ENCODE measurements at regions not wholly inside any gene's neighbourhood (a gene's known extent, or its start where the extent isn't known, plus 50 kb on each side); places are given as distances from the start of the nearest gene placed in this dataset.

DNA sequence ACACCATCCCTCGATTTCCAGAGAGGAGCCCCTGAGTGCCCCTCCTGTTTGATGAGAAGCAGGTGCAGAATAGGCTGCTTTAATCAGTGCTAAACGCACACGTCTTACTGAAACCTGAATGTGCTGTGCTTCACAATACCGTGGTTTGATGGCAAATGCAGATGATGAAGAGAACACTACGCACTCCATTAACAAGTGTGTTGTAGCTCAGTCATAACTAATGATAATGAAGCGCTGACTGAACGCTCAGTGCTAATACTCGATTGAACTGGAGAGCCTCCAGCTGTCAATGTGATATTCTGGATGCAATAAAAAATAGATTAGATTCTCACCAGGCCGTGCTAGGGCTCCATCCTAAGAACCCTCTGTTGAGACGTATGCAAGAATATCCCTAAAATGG is 279.7 kb upstream of the PLPP4 start:
- TF ChIP-seq, protein P1, sequence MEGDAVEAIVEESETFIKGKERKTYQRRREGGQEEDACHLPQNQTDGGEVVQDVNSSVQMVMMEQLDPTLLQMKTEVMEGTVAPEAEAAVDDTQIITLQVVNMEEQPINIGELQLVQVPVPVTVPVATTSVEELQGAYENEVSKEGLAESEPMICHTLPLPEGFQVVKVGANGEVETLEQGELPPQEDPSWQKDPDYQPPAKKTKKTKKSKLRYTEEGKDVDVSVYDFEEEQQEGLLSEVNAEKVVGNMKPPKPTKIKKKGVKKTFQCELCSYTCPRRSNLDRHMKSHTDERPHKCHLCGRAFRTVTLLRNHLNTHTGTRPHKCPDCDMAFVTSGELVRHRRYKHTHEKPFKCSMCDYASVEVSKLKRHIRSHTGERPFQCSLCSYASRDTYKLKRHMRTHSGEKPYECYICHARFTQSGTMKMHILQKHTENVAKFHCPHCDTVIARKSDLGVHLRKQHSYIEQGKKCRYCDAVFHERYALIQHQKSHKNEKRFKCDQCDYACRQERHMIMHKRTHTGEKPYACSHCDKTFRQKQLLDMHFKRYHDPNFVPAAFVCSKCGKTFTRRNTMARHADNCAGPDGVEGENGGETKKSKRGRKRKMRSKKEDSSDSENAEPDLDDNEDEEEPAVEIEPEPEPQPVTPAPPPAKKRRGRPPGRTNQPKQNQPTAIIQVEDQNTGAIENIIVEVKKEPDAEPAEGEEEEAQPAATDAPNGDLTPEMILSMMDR (conservative IDR thresholded peaks at IDR 0.05; ENCODE audit: low read length) = no peak
- no peak for TF ChIP-seq EZH2phosphoT487 (IDR thresholded peaks at IDR 0.05; ENCODE audit: borderline replicate concordance, low read depth, low read length)
